Endothelial cell of umbilical vein (primary cell): ENCODE measurements at regions not wholly inside any gene's neighbourhood (a gene's known extent, or its start where the extent isn't known, plus 50 kb on each side); places are given as distances from the start of the nearest gene placed in this dataset.

Experiments
- BruUV-seq: library from RNA; stranded (reverse); fragments of 400-500 nt; replicated peaks from 2 replicates; lab custom pipeline; 2021; lab: Mats Ljungman, UMichigan
- CTCF ChIA-PET: fragments of 300-600, 350-600 bp; sonication (Branson Sonifier 250); formaldehyde crosslinking; loops from one replicate; lab custom pipeline; 2021; ENCODE audit warnings: antibody characterized with exemption, inconsistent platforms; lab: Charles Lee
- POLR2A ChIA-PET: fragments of 300-600, 350-600 bp; sonication (Branson Sonifier 250); formaldehyde crosslinking; loops from one replicate; lab custom pipeline; 2021; ENCODE audit warnings: antibody characterized with exemption, inconsistent platforms; lab: Charles Lee
- DNase-seq: peaks from one replicate; pipeline ENCODE4 v3.0.0-alpha.2; 2011; ENCODE audit warnings: low read depth, low spot score
- FAIRE-seq: peaks from 2 replicates; lab custom pipeline; 2011; peaks lifted over from hg19 to GRCh38; lab: Jason Lieb, UNC
- H2AFZ ChIP-seq: 2 replicates; pipeline ENCODE4 v1.6.0; 2012; ENCODE audit warnings: low read depth, low read length, control low read depth, inconsistent platforms
- H3K27ac ChIP-seq: 2 replicates; pipeline ENCODE4 v1.5.1; 2011; ENCODE audit warnings: low read depth, mild to moderate bottlenecking, control low read depth, low read length, moderate library complexity; ENCODE audit not compliant: insufficient read depth
- H3K27me3 ChIP-seq, 2 experiments: 2 replicates each; pipeline versions ENCODE4 v1.6.0 to v1.6.1; 2011; ENCODE audit warnings: low read length in 2 of 2, mixed read lengths in 1 of 2; ENCODE audit not compliant: control insufficient read depth in 2 of 2, insufficient read depth in 2 of 2
- H3K36me3 ChIP-seq, 2 experiments: 2 replicates in 1 of 2; 3 replicates in 1 of 2; pipeline ENCODE4 v1.5.1; 2011; ENCODE audit warnings: low read length in 2 of 2, mild to moderate bottlenecking in 1 of 2, moderate library complexity in 1 of 2; ENCODE audit not compliant: control insufficient read depth in 2 of 2, insufficient read depth in 2 of 2; ENCODE audit errors: extremely low read depth in 1 of 2
- H3K4me1 ChIP-seq: 3 replicates; pipeline ENCODE4 v1.5.1; 2011; ENCODE audit warnings: mild to moderate bottlenecking, low read length; ENCODE audit not compliant: control insufficient read depth, insufficient read depth; ENCODE audit errors: extremely low read depth
- H3K4me2 ChIP-seq: 2 replicates; pipeline ENCODE4 v1.6.1; 2011; ENCODE audit warnings: low read length, control low read depth, mixed read lengths; ENCODE audit not compliant: insufficient read depth
- H3K4me3 ChIP-seq, 3 experiments: fragments of 200-600 bp in 1 of 3; sonication (generic), shearing (Covaris generic) in 1 of 3; replicated peaks in 1 of 3; 2 replicates each; pipeline ENCODE4 v1.5.1; 2011 to 2016; ENCODE audit warnings: control low read depth in 3 of 3, low read length in 3 of 3, mild to moderate bottlenecking in 2 of 3, inconsistent platforms in 1 of 3, low read depth in 1 of 3, moderate library complexity in 1 of 3; ENCODE audit not compliant: insufficient read depth in 1 of 3
- H3K79me2 ChIP-seq: 2 replicates; pipeline ENCODE4 v1.6.0; 2012; ENCODE audit warnings: low read length, inconsistent platforms; ENCODE audit not compliant: control insufficient read depth, insufficient read depth
- H3K9ac ChIP-seq: replicated peaks from 2 replicates; pipeline ENCODE3; 2011; ENCODE audit warnings: low read length, control low read depth; ENCODE audit not compliant: insufficient read depth; ENCODE audit errors: extremely low read depth
- H3K9me1 ChIP-seq: replicated peaks from 3 replicates; pipeline ENCODE4 v1.6.0; 2011; ENCODE audit warnings: mild to moderate bottlenecking, low read length; ENCODE audit not compliant: control insufficient read depth, insufficient read depth; ENCODE audit errors: extremely low read depth
- H3K9me3 ChIP-seq: replicated peaks from 2 replicates; pipeline ENCODE4 v1.5.1; 2012; ENCODE audit warnings: low read length, inconsistent platforms; ENCODE audit not compliant: control insufficient read depth, insufficient read depth
- H4K20me1 ChIP-seq: replicated peaks from 2 replicates; pipeline ENCODE3; 2011; ENCODE audit warnings: mild to moderate bottlenecking, low read length; ENCODE audit not compliant: control insufficient read depth, insufficient read depth; ENCODE audit errors: extremely low read depth
- EZH2 ChIP-seq: IDR thresholded peaks from 2 replicates; pipeline ENCODE4 v1.6.1; 2012; ENCODE audit warnings: borderline replicate concordance, low read depth, mild to moderate bottlenecking, moderate library complexity, low read length, inconsistent platforms; ENCODE audit not compliant: severe bottlenecking
- FOS ChIP-seq: IDR thresholded peaks from 2 replicates; pipeline ENCODE4 v1.6.1; 2011; ENCODE audit warnings: mild to moderate bottlenecking, low read length, moderate library complexity, borderline replicate concordance; ENCODE audit not compliant: insufficient read depth
- GATA2 ChIP-seq: IDR thresholded peaks from 2 replicates; pipeline ENCODE4 v1.7.0; 2011; ENCODE audit warnings: low read depth, mild to moderate bottlenecking, moderate library complexity, mixed read lengths, low read length; ENCODE audit not compliant: insufficient read length, insufficient read depth
- JUN ChIP-seq: IDR thresholded peaks from 2 replicates; pipeline ENCODE4 v1.6.1; 2011; ENCODE audit warnings: borderline replicate concordance, low read depth; ENCODE audit not compliant: insufficient read length, insufficient read depth
- MYC ChIP-seq: IDR thresholded peaks from one replicate; pipeline ENCODE4 v1.6.1; 2011; ENCODE audit warnings: mild to moderate bottlenecking, low read depth, low read length
- POLR2A ChIP-seq: IDR thresholded peaks from 2 replicates; pipeline ENCODE4 v1.6.1; 2012; ENCODE audit warnings: low read depth, mild to moderate bottlenecking, control low read depth, low read length
- POLR2AphosphoS5 ChIP-seq: IDR thresholded peaks from 2 replicates; pipeline ENCODE4 v1.6.1; 2012; ENCODE audit warnings: low read depth, mild to moderate bottlenecking, control low read depth, low read length, moderate library complexity; ENCODE audit not compliant: insufficient read depth
- dilution Hi-C: fragments of 300-500 bp; cut with MboI; formaldehyde crosslinking; loops from one replicate; pipeline ENCODE4 v1.15.0; 2019; ENCODE audit warnings: low sequenced_read_pairs; ENCODE audit not compliant: extremely low pct_ligation_motif_present
- intact Hi-C: fragments of 100-400 bp; cut with micrococcal nuclease; formaldehyde crosslinking; loops from one replicate; pipeline ENCODE4 v1.10.0; 2022
- TF ChIP-seq, protein P1 (sequence below): IDR thresholded peaks from 2 replicates; pipeline ENCODE4 v1.6.1; 2011; ENCODE audit not compliant: insufficient read depth, insufficient read length
- TF ChIP-seq, protein P2 (sequence below), 2 donors: IDR thresholded peaks; 1 replicate in 1 of 2; 2 replicates in 1 of 2; pipeline ENCODE4 v1.5.1; 2011; ENCODE audit warnings: low read length in 2 of 2, mild to moderate bottlenecking in 2 of 2, moderate library complexity in 2 of 2, control low read depth in 1 of 2, inconsistent platforms in 1 of 2, low read depth in 1 of 2; ENCODE audit not compliant: insufficient read depth in 1 of 2; ENCODE audit errors: extremely low read depth in 1 of 2

DNA sequence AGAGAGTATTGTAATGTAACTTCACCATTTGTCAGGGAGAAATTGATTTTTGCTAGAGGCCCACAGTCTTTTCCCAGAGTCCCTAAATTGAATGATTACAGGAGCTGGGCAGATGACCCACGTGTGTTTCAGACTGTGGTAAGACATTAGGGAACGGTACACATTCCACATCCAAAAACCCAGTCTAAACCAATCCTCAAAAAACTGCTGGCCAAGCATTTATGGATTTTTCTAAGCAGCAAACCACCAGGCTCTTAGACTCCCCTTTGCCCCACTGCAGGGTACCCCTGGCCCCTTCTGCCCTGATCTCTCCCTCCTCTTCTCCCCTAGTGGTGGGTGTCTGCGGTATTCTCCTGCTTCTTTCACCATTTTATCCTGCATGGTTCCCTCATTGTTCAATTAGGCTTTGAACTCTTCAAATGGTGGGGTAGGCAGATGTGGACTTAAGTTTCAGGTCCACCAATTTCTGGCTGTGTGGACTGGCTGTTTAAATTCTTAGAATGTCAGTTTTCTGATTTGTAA is 135.5 kb upstream of the SORCS3 start:
- CTCF ChIA-PET = no interaction called here
- no peaks in the 10 kb centered on the region for H3K79me2 ChIP-seq
- no peak for TF ChIP-seq JUN
- TF ChIP-seq POLR2AphosphoS5 = no peak
- no peak for TF ChIP-seq GATA2
- TF ChIP-seq EZH2 = no peak
- TF ChIP-seq, protein P1, sequence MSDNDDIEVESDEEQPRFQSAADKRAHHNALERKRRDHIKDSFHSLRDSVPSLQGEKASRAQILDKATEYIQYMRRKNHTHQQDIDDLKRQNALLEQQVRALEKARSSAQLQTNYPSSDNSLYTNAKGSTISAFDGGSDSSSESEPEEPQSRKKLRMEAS = no peak

DNA sequence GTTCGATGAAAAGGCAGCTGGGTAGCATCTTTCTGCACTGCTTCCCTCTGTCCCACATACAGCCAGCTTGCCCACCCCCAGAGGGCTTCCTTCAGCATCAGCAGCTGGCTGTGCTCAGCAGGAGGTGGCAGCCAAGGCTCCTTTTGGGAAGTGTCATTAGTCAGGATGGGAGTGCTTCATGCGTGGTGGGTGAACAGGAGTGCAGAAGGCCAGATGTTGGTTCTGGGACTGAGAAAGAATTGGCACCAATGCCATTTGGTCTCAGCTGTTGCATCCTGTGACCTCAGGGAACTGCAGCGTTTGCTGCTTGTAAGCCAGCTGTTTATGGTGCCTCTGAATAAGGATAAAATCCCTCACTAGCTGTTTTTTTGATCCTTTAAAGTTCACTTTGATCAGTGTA is 131.1 kb upstream of the SORCS3 start:
- Histone ChIP-seq H4K20me1 (no peaks in the 10 kb centered on the region), H3K36me3 (no peaks in the 10 kb centered on the region), H3K4me3 (no peak overlapping the region), H3K27ac (no peak overlapping the region), H2AFZ (no peak overlapping the region), H3K9me3 (no peaks in the 10 kb centered on the region), H3K9me1 (no peaks in the 10 kb centered on the region), H3K4me1 (no peaks in the 10 kb centered on the region), H3K27me3 (no peaks in the 10 kb centered on the region), H3K79me2 (no peaks in the 10 kb centered on the region), H3K9ac (no peak overlapping the region), H3K4me2 (no peak overlapping the region)
- BruUV-seq = no TSS peak
- CTCF ChIA-PET = no interaction called here
- dilution Hi-C loops = no loop called here
- no peak for FAIRE-seq
- DNase-seq = no peak
- intact Hi-C loops = no loop called here
- POLR2A ChIA-PET = no interaction called here
- TF ChIP-seq, protein P2, sequence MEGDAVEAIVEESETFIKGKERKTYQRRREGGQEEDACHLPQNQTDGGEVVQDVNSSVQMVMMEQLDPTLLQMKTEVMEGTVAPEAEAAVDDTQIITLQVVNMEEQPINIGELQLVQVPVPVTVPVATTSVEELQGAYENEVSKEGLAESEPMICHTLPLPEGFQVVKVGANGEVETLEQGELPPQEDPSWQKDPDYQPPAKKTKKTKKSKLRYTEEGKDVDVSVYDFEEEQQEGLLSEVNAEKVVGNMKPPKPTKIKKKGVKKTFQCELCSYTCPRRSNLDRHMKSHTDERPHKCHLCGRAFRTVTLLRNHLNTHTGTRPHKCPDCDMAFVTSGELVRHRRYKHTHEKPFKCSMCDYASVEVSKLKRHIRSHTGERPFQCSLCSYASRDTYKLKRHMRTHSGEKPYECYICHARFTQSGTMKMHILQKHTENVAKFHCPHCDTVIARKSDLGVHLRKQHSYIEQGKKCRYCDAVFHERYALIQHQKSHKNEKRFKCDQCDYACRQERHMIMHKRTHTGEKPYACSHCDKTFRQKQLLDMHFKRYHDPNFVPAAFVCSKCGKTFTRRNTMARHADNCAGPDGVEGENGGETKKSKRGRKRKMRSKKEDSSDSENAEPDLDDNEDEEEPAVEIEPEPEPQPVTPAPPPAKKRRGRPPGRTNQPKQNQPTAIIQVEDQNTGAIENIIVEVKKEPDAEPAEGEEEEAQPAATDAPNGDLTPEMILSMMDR (IDR thresholded peaks at IDR 0.05; ENCODE audit: extremely low read depth in 1 of 2, insufficient read depth in 1 of 2, low read depth in 1 of 2, low read length in 2 of 2) = no peak
- TF ChIP-seq EZH2 = no peak
- TF ChIP-seq FOS = no peak
- TF ChIP-seq, protein P1 = no peak
- no peak for TF ChIP-seq JUN
- TF ChIP-seq POLR2AphosphoS5 = no peak
- TF ChIP-seq GATA2 = no peak
- TF ChIP-seq POLR2A = no peak
- TF ChIP-seq MYC = no peak

More for the DNA sequence above, 135.5 kb upstream of the SORCS3 start:
- Histone ChIP-seq H2AFZ (no peak overlapping the region), H3K36me3 (no peaks in the 10 kb centered on the region), H3K9ac (no peak overlapping the region), H3K9me3 (no peaks in the 10 kb centered on the region), H3K4me2 (no peak overlapping the region), H4K20me1 (no peaks in the 10 kb centered on the region), H3K4me3 (no peak overlapping the region), H3K27me3 (no peaks in the 10 kb centered on the region), H3K27ac (no peak overlapping the region), H3K4me1 (no peaks in the 10 kb centered on the region), H3K9me1 (no peaks in the 10 kb centered on the region)
- intact Hi-C loops (no loop called here), dilution Hi-C loops (no loop called here)
- DNase-seq (no peak), FAIRE-seq (no peak)
- BruUV-seq = no TSS peak
- POLR2A ChIA-PET = no interaction called here
